Muscle layer of duodenum (tissue), 2 donors: ENCODE measurements at regions not wholly inside any gene's neighbourhood (a gene's known extent, or its start where the extent isn't known, plus 50 kb on each side); places are given as distances from the start of the nearest gene placed in this dataset.

Experiments used
- H3K27ac ChIP-seq: one replicate; pipeline ENCODE4 v1.7.0; 2013; ENCODE audit warnings: mild to moderate bottlenecking, low read length
- H3K27me3 ChIP-seq: one replicate; pipeline ENCODE4 v1.7.0; 2013; ENCODE audit warnings: low read depth, mild to moderate bottlenecking, control low read depth, low read length
- H3K36me3 ChIP-seq, 2 donors: one replicate each; pipeline ENCODE4 v1.7.0; 2013; ENCODE audit warnings: low read length in 2 of 2, control low read depth in 1 of 2, mild to moderate bottlenecking in 1 of 2; ENCODE audit not compliant: insufficient read depth in 2 of 2, control insufficient read depth in 1 of 2
- H3K4me1 ChIP-seq, 2 donors: one replicate each; pipeline ENCODE4 v1.7.0; 2013; ENCODE audit warnings: low read length in 2 of 2, mild to moderate bottlenecking in 2 of 2, control low read depth in 1 of 2, moderate library complexity in 1 of 2; ENCODE audit not compliant: insufficient read depth in 2 of 2, control insufficient read depth in 1 of 2
- H3K4me3 ChIP-seq, 2 donors: one replicate each; pipeline ENCODE4 v1.7.0; 2013; ENCODE audit warnings: low read length in 2 of 2, low read depth in 1 of 2, mild to moderate bottlenecking in 1 of 2
- H3K9me3 ChIP-seq, 2 donors: one replicate each; pipeline ENCODE4 v1.7.0; 2013; ENCODE audit warnings: low read length in 2 of 2, control low read depth in 1 of 2, mild to moderate bottlenecking in 1 of 2; ENCODE audit not compliant: control insufficient read depth in 1 of 2
- donor health status: healthy.

DNA sequence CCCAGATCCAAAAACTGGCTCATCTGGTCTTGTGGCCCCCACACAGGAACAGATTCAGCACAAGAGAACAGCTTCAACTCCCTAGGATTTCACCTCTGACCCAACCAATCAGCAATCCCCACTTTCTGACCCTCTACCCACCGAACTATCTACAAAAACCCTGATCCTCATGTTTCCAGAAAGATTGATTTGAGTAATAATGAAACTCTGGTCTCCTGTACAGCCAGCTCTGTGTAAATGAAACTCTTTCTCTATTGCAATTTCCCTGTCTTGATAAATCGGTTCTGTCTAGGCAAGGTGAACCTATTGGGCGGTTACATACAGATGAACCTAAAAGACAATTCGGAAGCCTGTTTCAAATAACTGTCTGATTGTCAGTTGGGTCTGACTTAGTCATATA lies 847.6 kb upstream of the ALCAM start:
- Histone ChIP-seq H3K4me3 (no peak overlapping the region), H3K27ac (no peak overlapping the region), H3K36me3 (no peaks in the 10 kb centered on the region), H3K9me3 (no peaks in the 10 kb centered on the region), H3K4me1 (no peaks in the 10 kb centered on the region), H3K27me3 (no peaks in the 10 kb centered on the region)

DNA sequence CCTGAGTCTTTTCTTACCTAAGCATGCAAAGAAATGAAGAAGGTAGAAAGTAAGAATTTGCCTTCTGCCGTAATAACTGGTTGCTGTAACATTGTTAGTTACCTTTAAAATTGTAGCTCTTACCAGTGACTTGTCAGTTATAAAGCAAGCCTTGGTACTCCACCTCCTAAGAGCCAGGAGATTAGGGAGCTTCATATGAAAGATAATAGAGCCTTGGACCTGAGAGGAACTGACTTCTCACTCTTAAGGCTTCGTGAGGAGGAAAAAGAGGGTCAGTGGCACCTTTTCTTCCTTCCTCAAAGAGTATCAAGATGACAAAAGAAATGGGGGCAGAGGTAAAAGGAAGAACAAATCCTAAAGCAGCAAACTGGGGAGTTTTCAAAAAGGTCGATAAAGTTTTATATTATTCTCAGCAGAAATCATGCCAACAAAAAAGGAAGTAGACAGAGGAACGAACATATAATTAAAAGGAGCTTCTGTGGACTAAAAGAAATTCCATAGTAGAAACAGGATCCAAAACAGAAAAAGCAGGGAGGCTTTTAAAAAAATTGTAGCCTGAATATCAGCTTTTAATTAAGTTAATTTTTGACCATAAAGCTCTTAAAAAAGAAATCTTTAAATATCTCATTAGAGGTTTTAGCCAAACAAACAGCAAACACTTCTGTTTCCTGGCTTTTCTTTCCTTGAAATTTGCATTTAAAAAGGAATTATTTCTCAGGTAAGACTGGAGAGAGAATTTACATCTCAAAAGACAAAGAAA lies 847.1 kb upstream of the ALCAM start:
- no peaks in the 10 kb centered on the region for H3K36me3 ChIP-seq
- no peaks in the 10 kb centered on the region for H3K9me3 ChIP-seq
- H3K27ac ChIP-seq, result no peak overlapping the region
- H3K4me1 ChIP-seq, result no peaks in the 10 kb centered on the region
- H3K27me3 ChIP-seq, result no peaks in the 10 kb centered on the region
- H3K4me3 ChIP-seq, result no peak overlapping the region

DNA sequence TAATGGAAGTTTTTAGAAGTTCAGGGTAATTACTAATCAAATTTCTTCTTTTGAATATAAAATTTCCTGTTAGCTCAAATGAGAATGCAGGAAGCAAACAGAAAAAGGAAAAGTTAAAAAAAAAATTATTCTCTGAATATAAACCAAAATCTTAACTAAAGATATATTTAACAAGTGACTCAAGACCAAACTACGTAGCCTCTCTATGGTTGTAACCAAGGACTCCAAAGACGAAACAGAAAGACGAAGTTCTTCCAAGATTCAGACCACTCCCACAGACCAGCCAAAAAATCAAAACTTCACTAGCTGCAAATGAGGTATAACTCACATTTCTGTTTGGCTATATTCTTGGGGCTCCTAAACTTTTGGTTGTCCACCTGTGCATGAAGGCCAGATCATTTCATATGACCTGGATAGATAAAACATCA lies 846.5 kb upstream of the ALCAM start:
- H3K27ac ChIP-seq, result no peak overlapping the region

GRCh38 chr3:104521606-104522336 lies 844.9 kb upstream of the ALCAM start:
- Histone ChIP-seq H3K27ac (no peak overlapping the region), H3K27me3 (no peaks in the 10 kb centered on the region), H3K4me1 (no peaks in the 10 kb centered on the region), H3K4me3 (no peak overlapping the region), H3K9me3 (no peaks in the 10 kb centered on the region), H3K36me3 (no peaks in the 10 kb centered on the region)

More for the DNA sequence above, 846.5 kb upstream of the ALCAM start:
- Histone ChIP-seq H3K4me1 (no peaks in the 10 kb centered on the region), H3K36me3 (no peaks in the 10 kb centered on the region), H3K9me3 (no peaks in the 10 kb centered on the region), H3K4me3 (no peak overlapping the region), H3K27me3 (no peaks in the 10 kb centered on the region)

GRCh38 chr3:104523136-104523535 lies 843.6 kb upstream of the ALCAM start:
- no peaks in the 10 kb centered on the region for H3K36me3 ChIP-seq
- no peaks in the 10 kb centered on the region for H3K27me3 ChIP-seq
- H3K27ac ChIP-seq, result no peak overlapping the region
- no peaks in the 10 kb centered on the region for H3K4me1 ChIP-seq
- no peak overlapping the region for H3K4me3 ChIP-seq
- no peaks in the 10 kb centered on the region for H3K9me3 ChIP-seq

- Histone ChIP-seq H3K9me3 (peaks cover 0 to 5% of the 10 kb centered on the region in 2 donors), H3K27ac (no peak overlapping the region), H3K27me3 (no peaks in the 10 kb centered on the region), H3K4me1 (no peaks in the 10 kb centered on the region), H3K4me3 (no peak overlapping the region), H3K36me3 (no peaks in the 10 kb centered on the region)
Observed at GRCh38 chr3:104526901-104527401, 839.8 kb upstream of the ALCAM start.

- Histone ChIP-seq H3K27me3 (no peaks in the 10 kb centered on the region), H3K4me1 (no peaks in the 10 kb centered on the region), H3K27ac (no peak overlapping the region), H3K4me3 (no peak overlapping the region), H3K36me3 (no peaks in the 10 kb centered on the region), H3K9me3 (peaks cover 0 to 21% of the 10 kb centered on the region in 2 donors)
Observed at GRCh38 chr3:104530934-104531333, 835.8 kb upstream of the ALCAM start.

DNA sequence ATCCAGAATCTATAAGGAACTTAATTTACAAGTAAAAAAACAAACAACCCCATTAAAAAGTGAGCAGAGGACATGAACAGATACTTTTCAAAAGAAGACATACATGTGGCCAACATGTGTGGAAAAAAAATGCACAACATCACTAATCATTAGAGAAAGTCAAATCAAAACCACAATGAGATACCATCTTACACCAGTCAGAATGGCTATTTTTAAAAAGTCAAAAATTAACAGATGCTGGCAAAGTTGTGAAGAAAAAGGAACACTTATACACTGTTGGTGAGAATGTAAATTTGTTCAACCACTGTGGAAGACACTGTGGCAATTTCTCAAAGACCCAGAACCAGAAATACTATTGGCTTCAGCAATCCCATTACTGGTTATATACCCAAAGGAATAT lies 830.0 kb upstream of the ALCAM start:
- H3K36me3 ChIP-seq, result no peaks in the 10 kb centered on the region
- H3K27me3 ChIP-seq, result no peaks in the 10 kb centered on the region
- H3K4me3 ChIP-seq, result no peak overlapping the region
- peaks cover 0 to 17% of the 10 kb centered on the region in 2 donors for H3K9me3 ChIP-seq
- no peaks in the 10 kb centered on the region for H3K4me1 ChIP-seq
- H3K27ac ChIP-seq, result no peak overlapping the region

- Histone ChIP-seq H3K4me3 (no peak overlapping the region), H3K27me3 (no peaks in the 10 kb centered on the region)
Observed at GRCh38 chr3:104537323-104537722, 829.4 kb upstream of the ALCAM start.

GRCh38 chr3:104546301-104546700 lies 820.4 kb upstream of the ALCAM start:
- Histone ChIP-seq H3K36me3 (no peaks in the 10 kb centered on the region), H3K9me3 (no peaks in the 10 kb centered on the region), H3K4me3 (no peak overlapping the region), H3K4me1 (no peaks in the 10 kb centered on the region), H3K27me3 (no peaks in the 10 kb centered on the region), H3K27ac (no peak overlapping the region)

More at GRCh38 chr3:104537323-104537722, 829.4 kb upstream of the ALCAM start:
- H3K27ac ChIP-seq, result no peak overlapping the region
- peaks cover 0 to 13% of the 10 kb centered on the region in 2 donors for H3K9me3 ChIP-seq
- no peaks in the 10 kb centered on the region for H3K4me1 ChIP-seq
- H3K36me3 ChIP-seq, result no peaks in the 10 kb centered on the region

DNA sequence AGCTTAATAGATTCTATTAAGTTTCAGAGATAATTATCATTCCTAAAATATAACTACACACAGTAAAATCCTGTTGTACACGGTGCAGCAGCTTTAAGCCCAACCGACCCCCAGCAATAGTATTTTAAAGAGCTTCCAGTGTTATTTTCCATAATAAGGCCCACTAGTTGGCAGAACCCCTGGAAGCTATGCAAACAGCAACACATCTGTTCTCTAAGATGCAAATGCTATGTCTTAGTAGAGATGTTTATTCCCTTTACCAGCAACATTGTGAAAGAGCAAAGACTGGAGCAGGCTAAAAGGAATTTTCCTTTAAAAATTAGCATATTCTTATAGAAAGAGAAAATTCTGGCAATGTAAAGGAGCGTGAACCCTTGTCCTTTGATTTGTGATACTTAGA lies 819.7 kb upstream of the ALCAM start:
- H3K9me3 ChIP-seq, result no peaks in the 10 kb centered on the region
- no peak overlapping the region for H3K4me3 ChIP-seq
- no peaks in the 10 kb centered on the region for H3K36me3 ChIP-seq
- no peak overlapping the region for H3K27ac ChIP-seq
- no peaks in the 10 kb centered on the region for H3K27me3 ChIP-seq
- no peaks in the 10 kb centered on the region for H3K4me1 ChIP-seq
